Peyer's patch (tissue), 4 donors: ENCODE measurements at regions not wholly inside any gene's neighbourhood (a gene's known extent, or its start where the extent isn't known, plus 50 kb on each side); places are given as distances from the start of the nearest gene placed in this dataset.

Experiments used
- DNase-seq, 3 donors: peaks; one replicate each; pipeline ENCODE4 v3.0.0-alpha.2; 2017 to 2019
- H3K27ac ChIP-seq, 4 donors: fragments of 200-600 bp; sonication (generic); one replicate each; pipeline ENCODE4 v1.5.1; 2016 to 2019
- H3K27me3 ChIP-seq, 2 donors: fragments of 200-600 bp; sonication (generic); one replicate each; pipeline ENCODE4 v1.5.1; 2019
- H3K36me3 ChIP-seq, 3 donors: fragments of 200-600 bp; sonication (generic); one replicate each; pipeline ENCODE4 v1.5.1; 2016 to 2019
- H3K4me1 ChIP-seq, 4 donors: fragments of 200-600 bp; sonication (generic); one replicate each; pipeline ENCODE4 v1.5.1; 2016 to 2019
- H3K4me3 ChIP-seq, 4 donors: fragments of 200-600 bp; sonication (generic); 1 replicate in 3 of 4; 2 replicates in 1 of 4; pipeline ENCODE4 v1.5.1; 2016 to 2019; ENCODE audit warnings: mild to moderate bottlenecking in 1 of 4
- H3K9me3 ChIP-seq, 4 donors: fragments of 200-600 bp; sonication (generic); one replicate each; pipeline ENCODE4 v1.5.1; 2016 to 2019; ENCODE audit warnings: mild to moderate bottlenecking in 1 of 4
- CTCF ChIP-seq, 6 experiments: fragments of 450-650 bp in 4 of 6; fragments of 200-600 bp in 2 of 6; sonication (generic) in 1 of 6; IDR thresholded peaks; one replicate each; pipeline ENCODE4 v1.5.1; 2017 to 2019; ENCODE audit warnings: antibody characterized with exemption in 6 of 6, mild to moderate bottlenecking in 3 of 6, moderate library complexity in 1 of 6
- POLR2A ChIP-seq, 2 donors: fragments of 450-650 bp; IDR thresholded peaks; one replicate each; pipeline ENCODE4 v1.5.1; 2017; ENCODE audit warnings: antibody characterized with exemption in 2 of 2, mild to moderate bottlenecking in 2 of 2, moderate library complexity in 2 of 2

- peak in 2 of 3 donors; percentile 36 to 43 for DNase-seq
These were observed 164.3 kb upstream of the MLN start for GRCh38 chr6:33967966-33968724.

GRCh38 chr6:33967265-33967767 lies 163.5 kb upstream of the MLN start:
- TF ChIP-seq POLR2A (IDR thresholded peaks at IDR 0.05) (no peak), CTCF (IDR thresholded peaks at IDR 0.05) (no peak)
- Histone ChIP-seq H3K9me3 (peaks cover 0 to 3% (median 0%) of the 10 kb centered on the region in 4 donors), H3K36me3 (no peaks in the 10 kb centered on the region), H3K4me3 (no peak overlapping the region), H3K4me1 (no peaks in the 10 kb centered on the region), H3K27ac (no peak overlapping the region), H3K27me3 (no peaks in the 10 kb centered on the region)
- DNase-seq, result peak in 1 of 3 donors; percentile 9

More at GRCh38 chr6:33967966-33968724, 164.3 kb upstream of the MLN start:
- Histone ChIP-seq H3K27me3 (no peaks in the 10 kb centered on the region), H3K27ac (no peak overlapping the region), H3K36me3 (no peaks in the 10 kb centered on the region), H3K4me1 (no peaks in the 10 kb centered on the region), H3K9me3 (peaks cover 0 to 3% (median 0%) of the 10 kb centered on the region in 4 donors), H3K4me3 (no peak overlapping the region)
- TF ChIP-seq CTCF (IDR thresholded peaks at IDR 0.05), result peak in 3 of 6 experiments; percentile 14 to 22 (median 21)
- no peak for TF ChIP-seq POLR2A (IDR thresholded peaks at IDR 0.05)

- Histone ChIP-seq H3K27ac (no peak overlapping the region), H3K9me3 (peaks cover 0 to 3% (median 0%) of the 10 kb centered on the region in 4 donors), H3K4me3 (no peak overlapping the region), H3K36me3 (no peaks in the 10 kb centered on the region), H3K27me3 (no peaks in the 10 kb centered on the region), H3K4me1 (no peaks in the 10 kb centered on the region)
- DNase-seq, result peak in 1 of 3 donors; percentile 12
- TF ChIP-seq POLR2A (IDR thresholded peaks at IDR 0.05) (no peak), CTCF (IDR thresholded peaks at IDR 0.05) (no peak)
These were observed 162.7 kb upstream of the MLN start for GRCh38 chr6:33966536-33966935.

- H3K4me3 ChIP-seq, result no peak overlapping the region
- H3K27me3 ChIP-seq, result no peaks in the 10 kb centered on the region
- peak in 1 of 3 donors; percentile 7 for DNase-seq
- no peaks in the 10 kb centered on the region for H3K36me3 ChIP-seq
- H3K4me1 ChIP-seq, result no peaks in the 10 kb centered on the region
- peaks cover 0 to 3% (median 0%) of the 10 kb centered on the region in 4 donors for H3K9me3 ChIP-seq
- TF ChIP-seq POLR2A (IDR thresholded peaks at IDR 0.05), result no peak
- H3K27ac ChIP-seq, result no peak overlapping the region
These were observed 162.0 kb upstream of the MLN start for GRCh38 chr6:33965766-33966165.

- Histone ChIP-seq H3K4me1 (no peaks in the 10 kb centered on the region), H3K27ac (no peak overlapping the region), H3K27me3 (no peaks in the 10 kb centered on the region), H3K4me3 (no peak overlapping the region), H3K36me3 (no peaks in the 10 kb centered on the region), H3K9me3 (peaks cover 0 to 3% (median 0%) of the 10 kb centered on the region in 4 donors)
- no peak for DNase-seq
- no peak for TF ChIP-seq CTCF (IDR thresholded peaks at IDR 0.05)
- no peak for TF ChIP-seq POLR2A (IDR thresholded peaks at IDR 0.05)
These were observed 160.6 kb upstream of the MLN start for GRCh38 chr6:33964387-33964786.

GRCh38 chr6:33963136-33963750 lies 159.4 kb upstream of the MLN start:
- no peaks in the 10 kb centered on the region for H3K27me3 ChIP-seq
- DNase-seq, result peak in 1 of 3 donors; percentile 34

More at GRCh38 chr6:33963136-33963750, 159.4 kb upstream of the MLN start:
- Histone ChIP-seq H3K36me3 (no peaks in the 10 kb centered on the region), H3K27ac (no peak overlapping the region), H3K9me3 (peaks cover 0 to 3% (median 0%) of the 10 kb centered on the region in 4 donors), H3K4me3 (no peak overlapping the region), H3K4me1 (no peaks in the 10 kb centered on the region)
- no peak for TF ChIP-seq CTCF (IDR thresholded peaks at IDR 0.05)
- no peak for TF ChIP-seq POLR2A (IDR thresholded peaks at IDR 0.05)
